ENCODE measurements at regions not wholly inside any gene's neighbourhood (a gene's known extent, or its start where the extent isn't known, plus 50 kb on each side); places are given as distances from the start of the nearest gene placed in this dataset.

- no peak for TF ChIP-seq ZNF274 (IDR thresholded peaks at IDR 0.05; ENCODE audit: low read depth, low read length)
- TF ChIP-seq POLR2AphosphoS5 (IDR thresholded peaks at IDR 0.05; ENCODE audit: low read depth, low read length): no peak
- no peak for TF ChIP-seq MAX (IDR thresholded peaks at IDR 0.05)
- TF ChIP-seq TCF7L2 (IDR thresholded peaks at IDR 0.05; ENCODE audit: borderline replicate concordance, extremely low read depth, insufficient read depth, insufficient read length): no peak
- no peak for TF ChIP-seq CTCF (IDR thresholded peaks at IDR 0.05 in 2 of 3, conservative IDR thresholded peaks at IDR 0.05 in 1 of 3; ENCODE audit: borderline replicate concordance in 1 of 3, insufficient read depth in 1 of 3, low read depth in 2 of 3, low read length in 2 of 3)
Measured at GRCh38 chr13:72638059-72638815, 89.2 kb downstream of the MZT1 start.
